RPMI7951 (cell line): ENCODE measurements at regions not wholly inside any gene's neighbourhood (a gene's known extent, or its start where the extent isn't known, plus 50 kb on each side); places are given as distances from the start of the nearest gene placed in this dataset.
A peak's percentile ranks its signal among the peaks of the same experiment; 100 is the strongest.

ENCODE experiments used
- DNase-seq: peaks from one replicate; pipeline ENCODE4 v3.0.0-alpha.2; 2012; ENCODE audit warnings: low read depth

DNA sequence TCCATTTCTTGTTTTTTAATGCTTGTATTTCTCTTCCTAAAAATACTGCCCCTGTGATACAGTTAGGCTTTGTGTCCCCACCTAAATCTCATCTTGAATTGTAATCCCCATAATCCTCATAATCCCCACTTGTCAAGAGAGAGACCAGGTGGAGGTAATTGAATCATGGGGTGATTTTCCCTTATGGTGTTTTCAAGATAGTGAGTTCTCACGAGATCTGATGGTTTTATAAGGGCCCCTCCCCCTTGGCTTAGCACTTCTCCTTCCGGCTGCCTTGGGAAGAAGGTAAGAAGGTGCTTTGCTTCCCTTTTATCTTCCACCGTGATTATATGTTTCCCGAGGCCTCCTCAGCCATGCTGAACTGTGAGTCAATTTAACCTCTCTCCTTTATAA is 227.4 kb downstream of the MAN2A1 start:
- DNase-seq, result no peak

- DNase-seq, result peak; percentile 7
Observed at GRCh38 chr5:109917966-109918365, 228.2 kb downstream of the MAN2A1 start.

DNA sequence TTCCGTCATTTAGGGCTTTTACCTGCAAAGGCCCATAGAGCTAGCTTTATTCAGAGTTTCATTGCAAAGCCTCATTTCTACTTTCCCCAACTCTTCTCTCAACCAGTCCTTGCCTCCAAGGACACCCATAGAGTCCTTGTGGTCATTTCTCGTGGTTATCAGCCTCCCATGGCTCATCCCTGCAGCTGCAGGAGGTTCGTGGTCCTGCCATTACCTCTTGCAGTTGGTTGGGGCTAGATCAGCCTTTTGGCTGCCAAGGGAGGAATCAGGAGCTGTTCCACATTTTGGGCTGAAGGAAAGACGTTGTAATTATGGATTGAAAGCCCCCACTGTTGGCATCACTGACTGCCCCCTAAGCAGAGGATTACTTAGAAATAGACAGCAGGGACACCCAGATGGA is 231.0 kb downstream of the MAN2A1 start:
- DNase-seq, result no peak

GRCh38 chr5:109921735-109922380 is 232.1 kb downstream of the MAN2A1 start:
- no peak for DNase-seq

GRCh38 chr5:109922381-109922995 is 232.8 kb downstream of the MAN2A1 start:
- DNase-seq, result no peak

- DNase-seq, result no peak
Observed at GRCh38 chr5:109923205-109923604, 233.5 kb downstream of the MAN2A1 start.

DNA sequence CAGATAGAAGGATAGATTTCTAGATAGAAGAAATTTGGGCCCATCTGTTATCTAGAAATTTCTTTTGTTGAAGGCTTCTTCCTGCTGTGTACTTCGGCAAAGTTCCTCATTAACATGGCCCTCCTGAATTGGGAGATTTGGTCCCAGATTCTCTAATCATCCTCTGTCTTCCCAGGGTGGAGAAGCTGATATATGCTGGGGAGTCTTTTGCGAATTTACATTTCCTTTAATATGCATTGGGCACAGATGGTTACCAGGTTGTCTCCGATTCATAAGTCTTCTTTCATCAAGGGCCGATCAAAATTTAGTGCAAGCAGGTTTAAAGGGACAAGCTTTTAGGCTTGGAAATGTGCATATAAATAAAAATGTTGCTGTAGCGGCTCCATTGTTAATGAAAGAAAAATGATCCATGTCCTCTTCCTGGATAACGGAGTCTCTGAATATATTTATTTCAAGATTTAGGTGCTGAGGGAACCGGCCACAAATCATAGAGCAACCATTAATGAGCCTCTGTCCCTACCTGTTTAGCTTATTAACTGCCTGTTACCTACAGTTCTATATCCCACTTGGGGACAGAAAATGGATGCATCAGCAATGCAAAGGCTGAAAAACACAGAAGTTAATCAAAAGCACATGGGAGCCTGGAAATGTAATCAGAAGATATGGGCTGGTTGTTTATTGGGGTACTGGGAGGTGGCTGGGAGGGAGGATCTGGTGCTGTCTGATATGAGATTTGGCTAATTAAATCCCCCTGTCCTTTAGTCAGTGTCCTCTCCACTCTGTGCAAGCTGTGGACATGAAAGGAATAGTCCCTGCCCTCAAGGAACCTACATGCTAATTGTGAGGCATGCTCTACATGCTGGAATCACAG is 234.7 kb downstream of the MAN2A1 start:
- DNase-seq, result no peak

- no peak for DNase-seq
Observed at GRCh38 chr5:109927639-109928038, 237.9 kb downstream of the MAN2A1 start.

GRCh38 chr5:109928046-109928445 is 238.3 kb downstream of the MAN2A1 start:
- no peak for DNase-seq

DNA sequence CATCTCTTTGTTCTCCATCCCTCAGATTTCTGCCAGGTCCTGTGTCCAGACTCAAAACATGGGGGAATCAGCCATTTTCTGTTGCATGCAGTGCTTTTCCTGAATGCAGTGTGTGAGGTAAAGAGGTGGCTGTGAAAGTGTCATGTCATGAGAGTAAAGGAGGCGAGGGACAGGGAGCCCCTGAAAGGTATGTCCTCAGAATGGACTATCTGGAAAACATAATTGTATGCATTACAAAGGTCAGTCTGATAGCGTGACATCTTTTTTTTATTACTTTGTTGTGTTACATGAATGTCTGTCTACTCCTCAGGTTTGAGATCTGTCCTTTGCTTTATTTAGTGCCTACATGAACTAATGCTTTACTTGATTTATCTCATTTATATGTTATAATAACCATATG is 239.1 kb downstream of the MAN2A1 start:
- no peak for DNase-seq

DNA sequence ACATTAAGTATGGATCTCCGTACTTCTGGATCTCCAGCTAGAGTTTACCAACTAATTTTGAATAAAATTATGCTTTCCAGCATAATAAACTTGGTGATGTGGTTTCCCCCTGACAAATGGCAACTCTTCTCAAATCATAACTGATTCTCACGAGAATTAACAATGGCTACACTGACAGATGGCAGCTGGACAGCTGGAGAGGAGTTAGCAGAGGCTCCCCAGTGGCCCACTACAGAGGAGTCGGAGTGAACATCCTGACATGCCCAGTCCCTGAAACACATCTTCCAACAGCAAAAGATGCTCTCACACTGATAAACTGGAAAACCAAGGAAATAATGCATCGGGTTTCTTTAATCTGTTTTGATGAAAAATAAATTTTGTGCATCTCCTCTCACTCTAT is 239.6 kb downstream of the MAN2A1 start:
- no peak for DNase-seq

DNA sequence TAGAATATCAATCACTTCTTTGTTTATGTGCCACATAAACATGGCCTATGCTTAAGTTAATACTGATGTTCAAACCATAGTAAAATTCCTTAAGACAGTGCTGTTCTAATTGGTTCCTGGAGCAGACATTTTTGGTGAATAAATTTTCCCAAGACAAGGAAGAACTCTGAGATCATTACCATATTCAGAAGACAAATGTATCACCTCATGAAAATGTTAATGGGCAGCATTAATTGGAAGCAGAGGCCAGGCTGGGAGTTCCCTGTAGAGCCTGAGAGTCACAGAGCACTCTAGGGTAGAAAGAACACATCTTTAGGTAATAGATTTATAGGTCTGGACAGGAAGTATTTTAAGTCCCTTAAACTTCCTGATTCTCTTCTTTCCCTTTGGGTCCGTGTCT is 240.2 kb downstream of the MAN2A1 start:
- no peak for DNase-seq

DNA sequence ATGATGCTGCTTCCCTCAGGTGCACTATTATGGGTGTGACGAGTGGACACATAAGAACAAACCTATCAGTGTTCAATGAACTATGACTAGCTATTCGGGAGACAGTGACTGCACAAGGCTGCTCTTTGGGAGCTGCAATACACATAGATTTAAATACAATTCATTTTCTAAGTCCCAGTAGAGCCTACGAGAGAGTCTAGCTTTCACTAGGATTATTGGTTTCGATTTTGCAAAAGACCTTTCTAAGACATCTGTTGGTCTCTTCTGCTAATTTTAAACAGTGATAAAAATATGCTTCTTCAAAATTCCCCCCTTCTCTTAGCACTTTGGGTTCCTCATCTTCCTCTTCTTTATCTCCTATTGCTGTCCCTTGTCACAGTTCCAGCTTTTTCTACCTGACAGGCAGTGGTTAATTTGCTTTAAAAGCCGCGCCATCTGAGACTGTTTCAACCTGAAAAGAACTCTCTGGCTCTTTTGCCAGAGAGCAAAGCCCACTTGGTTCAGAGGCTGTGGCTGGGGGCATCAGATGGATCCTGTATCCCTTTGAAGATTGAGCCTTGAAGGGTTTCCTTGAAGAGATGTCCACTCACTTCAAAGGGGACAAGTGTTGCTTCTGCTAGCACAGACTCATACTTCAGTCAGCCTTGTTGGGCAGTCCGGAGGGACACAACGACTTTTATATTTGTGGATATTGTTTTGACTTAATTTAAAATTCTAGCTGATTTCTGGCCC is 241.5 kb downstream of the MAN2A1 start:
- no peak for DNase-seq

DNA sequence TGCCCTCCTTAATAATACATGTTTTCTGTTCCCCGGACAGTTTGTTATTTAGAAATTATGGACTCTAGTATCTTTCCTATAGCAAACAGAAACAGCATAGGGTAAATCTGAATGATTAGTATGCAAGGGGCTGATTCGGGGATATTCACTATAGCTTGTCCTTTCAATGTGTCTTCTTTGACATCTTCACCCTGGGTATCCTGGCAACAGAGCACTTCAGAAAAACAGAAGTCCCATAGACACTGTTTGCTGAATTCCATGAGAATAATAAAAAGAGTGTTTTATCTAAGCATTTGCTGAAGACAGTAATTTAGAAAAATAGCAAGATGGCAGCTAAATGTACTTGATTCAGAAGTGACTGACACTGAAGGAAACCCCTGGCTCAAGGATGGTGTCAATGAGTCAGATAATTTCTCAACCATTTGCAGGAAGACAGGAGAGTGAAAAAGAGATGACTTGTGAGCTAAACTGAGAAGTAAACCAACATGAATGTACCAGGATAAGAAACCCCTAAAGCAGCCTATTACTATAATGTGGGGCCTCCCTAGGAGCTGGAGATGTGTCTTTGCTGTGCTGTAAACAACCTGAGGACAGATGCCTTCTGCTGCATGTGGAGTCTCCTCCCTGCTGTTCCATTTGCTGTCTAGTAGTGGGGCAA is 246.2 kb downstream of the MAN2A1 start:
- DNase-seq, result no peak

GRCh38 chr5:109936996-109937395 is 247.3 kb downstream of the MAN2A1 start:
- no peak for DNase-seq

DNA sequence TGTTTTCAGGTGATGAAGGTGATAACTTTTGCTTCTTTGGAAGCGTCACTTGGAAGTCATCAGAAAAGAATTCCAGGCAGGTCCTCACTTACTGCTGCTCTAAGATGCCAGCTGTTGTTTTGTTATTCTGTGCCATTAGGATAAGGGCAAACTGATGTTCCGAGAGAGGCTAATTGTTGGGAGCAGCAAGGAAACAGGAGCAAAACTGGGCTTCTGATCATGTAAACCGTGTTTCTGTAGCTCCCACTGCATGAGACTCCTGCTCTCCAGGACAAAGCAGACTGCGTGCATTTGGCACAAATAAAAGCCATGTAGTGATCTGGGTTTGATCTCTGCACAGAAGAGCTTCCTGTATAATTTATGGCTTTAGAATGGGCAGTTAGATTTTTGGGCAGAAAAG is 248.2 kb downstream of the MAN2A1 start:
- DNase-seq, result no peak

- no peak for DNase-seq
Observed at GRCh38 chr5:109938453-109938852, 248.7 kb downstream of the MAN2A1 start.

- DNase-seq, result peak; percentile 70
Observed at GRCh38 chr5:109939116-109939682, 249.5 kb downstream of the MAN2A1 start.

DNA sequence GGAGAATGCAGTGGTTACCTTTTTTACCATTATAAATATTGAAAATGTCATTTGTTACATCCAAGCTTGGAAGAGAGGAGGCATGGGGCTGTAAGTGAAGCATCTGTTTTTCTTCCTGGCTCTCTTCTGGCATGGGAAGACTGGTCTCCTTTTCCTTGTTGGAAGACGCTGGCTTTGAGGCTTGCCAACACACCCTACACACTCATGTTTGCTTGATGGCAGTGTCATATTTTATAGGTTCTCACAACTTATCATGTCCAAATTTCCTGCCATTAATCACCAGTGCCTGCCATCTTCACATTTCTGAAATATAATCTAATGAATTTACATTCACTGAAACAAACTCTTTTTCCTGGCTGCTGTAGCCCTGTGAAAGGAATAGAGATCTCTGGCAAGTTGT is 252.9 kb downstream of the MAN2A1 start:
- DNase-seq, result no peak

- no peak for DNase-seq
Observed at GRCh38 chr5:109943701-109944235, 254.0 kb downstream of the MAN2A1 start.

DNA sequence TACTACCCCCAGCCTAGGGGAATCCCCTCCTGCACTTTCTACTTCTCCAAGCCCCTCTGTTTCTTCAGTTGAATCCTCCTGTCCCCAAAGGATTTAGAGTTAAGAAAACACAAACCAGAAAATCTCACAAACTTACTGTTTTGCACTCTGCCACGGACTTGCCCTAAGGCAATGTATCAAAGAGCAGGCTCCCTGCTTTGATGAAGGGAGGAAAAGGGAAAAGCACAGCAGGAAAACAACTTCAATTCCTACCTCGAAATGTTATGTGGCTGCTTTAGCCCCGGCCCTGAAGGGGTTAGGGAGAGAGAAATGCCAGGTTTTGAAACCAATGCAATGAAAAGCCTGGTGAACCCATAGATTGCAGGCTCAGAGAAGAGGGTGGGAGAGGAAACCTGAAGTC is 254.7 kb downstream of the MAN2A1 start:
- DNase-seq, result no peak
